ENCODE measurements at regions not wholly inside any gene's neighbourhood (a gene's known extent, or its start where the extent isn't known, plus 50 kb on each side); places are given as distances from the start of the nearest gene placed in this dataset.
A peak's percentile ranks its signal among the peaks of the same experiment; 100 is the strongest.

DNA sequence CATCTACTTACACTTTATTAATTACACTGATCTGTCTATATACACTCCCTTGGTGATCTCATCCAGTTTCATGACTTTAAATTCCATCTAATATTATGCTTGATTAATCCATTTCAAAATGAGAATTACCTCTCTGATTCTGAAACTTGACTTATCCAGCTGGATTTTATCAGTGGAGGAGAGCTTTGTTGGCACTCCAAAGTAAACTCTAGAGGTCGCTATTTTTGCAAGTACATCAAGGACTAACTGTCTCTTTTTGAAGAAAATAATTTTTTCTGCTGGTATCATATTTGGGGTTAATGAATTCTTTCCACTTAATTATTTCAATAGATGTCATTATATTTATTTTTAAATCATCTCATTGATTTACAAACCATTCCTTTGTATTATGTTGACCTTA lies 630.3 kb upstream of the MAN1A1 start:
- Histone ChIP-seq H2AFZ (ENCODE audit: control insufficient read depth, low read length) (no peak overlapping the region), H3K4me2 (ENCODE audit: control insufficient read depth, extremely low read depth, insufficient read depth, low read depth, low read length) (no peak overlapping the region), H3K27me3 (ENCODE audit: control insufficient read depth, extremely low read depth, insufficient read depth, low read length) (no peaks in the 10 kb centered on the region), H3K4me1 (ENCODE audit: control insufficient read depth, extremely low read depth, insufficient read depth, low read length) (no peaks in the 10 kb centered on the region), H4K20me1 (ENCODE audit: control insufficient read depth, extremely low read depth, insufficient read depth, low read length) (no peaks in the 10 kb centered on the region), H3K9ac (ENCODE audit: control insufficient read depth, extremely low read depth, insufficient read depth, low read length) (no peak overlapping the region), H3K27ac (ENCODE audit: control insufficient read depth, insufficient read depth, low read length) (no peak overlapping the region), H3K9me3 (ENCODE audit: control insufficient read depth, low read depth, low read length) (no peaks in the 10 kb centered on the region), H3K9me1 (ENCODE audit: control insufficient read depth, extremely low read depth, insufficient read depth, low read length) (no peaks in the 10 kb centered on the region), H3K79me2 (ENCODE audit: control insufficient read depth, insufficient read depth, low read length) (no peaks in the 10 kb centered on the region), H3K36me3 (ENCODE audit: control insufficient read depth in 2 of 2, extremely low read depth in 1 of 2, insufficient read depth in 2 of 2, low read length in 2 of 2) (no peaks in the 10 kb centered on the region), H3K4me3 (ENCODE audit: control insufficient read depth in 2 of 3, extremely low read depth in 1 of 3, insufficient read depth in 2 of 3, low read depth in 1 of 3, low read length in 3 of 3) (no peak overlapping the region)
- FAIRE-seq (no peak), DNase-seq (ENCODE audit: low read depth, low spot score) (no peak)
- TF ChIP-seq, protein P1, sequence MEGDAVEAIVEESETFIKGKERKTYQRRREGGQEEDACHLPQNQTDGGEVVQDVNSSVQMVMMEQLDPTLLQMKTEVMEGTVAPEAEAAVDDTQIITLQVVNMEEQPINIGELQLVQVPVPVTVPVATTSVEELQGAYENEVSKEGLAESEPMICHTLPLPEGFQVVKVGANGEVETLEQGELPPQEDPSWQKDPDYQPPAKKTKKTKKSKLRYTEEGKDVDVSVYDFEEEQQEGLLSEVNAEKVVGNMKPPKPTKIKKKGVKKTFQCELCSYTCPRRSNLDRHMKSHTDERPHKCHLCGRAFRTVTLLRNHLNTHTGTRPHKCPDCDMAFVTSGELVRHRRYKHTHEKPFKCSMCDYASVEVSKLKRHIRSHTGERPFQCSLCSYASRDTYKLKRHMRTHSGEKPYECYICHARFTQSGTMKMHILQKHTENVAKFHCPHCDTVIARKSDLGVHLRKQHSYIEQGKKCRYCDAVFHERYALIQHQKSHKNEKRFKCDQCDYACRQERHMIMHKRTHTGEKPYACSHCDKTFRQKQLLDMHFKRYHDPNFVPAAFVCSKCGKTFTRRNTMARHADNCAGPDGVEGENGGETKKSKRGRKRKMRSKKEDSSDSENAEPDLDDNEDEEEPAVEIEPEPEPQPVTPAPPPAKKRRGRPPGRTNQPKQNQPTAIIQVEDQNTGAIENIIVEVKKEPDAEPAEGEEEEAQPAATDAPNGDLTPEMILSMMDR (optimal IDR thresholded peaks at IDR 0.05 in 1 of 3, IDR thresholded peaks at IDR 0.05 in 1 of 3, conservative IDR thresholded peaks at IDR 0.05 in 1 of 3; ENCODE audit: extremely low read depth in 1 of 3, insufficient read depth in 2 of 3, low read length in 3 of 3): peak in 2 of 3 experiments; percentile 29 to 61
- no peak for TF ChIP-seq EZH2 (IDR thresholded peaks at IDR 0.05; ENCODE audit: low read length)
- dilution Hi-C loops (cut with MboI; ENCODE audit: extremely low pct_ligation_motif_present, low sequenced_read_pairs): no loop called here

DNA sequence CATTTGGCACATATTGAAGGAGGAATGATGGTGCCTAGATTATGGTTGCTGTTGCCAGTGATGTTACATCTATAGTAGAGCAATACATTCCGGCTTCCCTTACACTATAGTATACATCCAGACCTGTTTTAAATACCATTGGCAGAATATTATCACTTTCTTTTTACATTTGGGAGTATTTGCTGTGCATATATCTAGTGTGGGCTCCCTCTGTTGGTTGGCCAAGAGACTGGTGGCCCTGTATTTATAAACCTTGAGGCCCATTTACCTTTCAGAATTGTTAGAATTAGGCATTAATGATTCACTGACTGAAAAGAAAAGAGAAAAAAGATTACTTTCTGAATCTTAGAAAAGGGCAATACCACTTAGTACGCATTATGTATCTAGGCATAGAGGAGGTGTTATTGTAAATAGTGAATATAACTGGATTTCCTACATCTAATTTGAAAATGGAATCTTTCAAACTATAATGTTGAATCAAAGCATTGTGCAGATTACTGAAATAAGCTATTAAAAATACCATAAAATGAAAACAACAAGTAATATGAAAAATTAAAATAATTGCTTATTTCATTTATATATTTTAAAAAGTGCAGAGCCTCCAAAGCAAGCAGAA lies 628.8 kb upstream of the MAN1A1 start:
- DNase-seq (ENCODE audit: low read depth, low spot score): no peak
- dilution Hi-C loops (cut with MboI; ENCODE audit: extremely low pct_ligation_motif_present, low sequenced_read_pairs): no loop called here
- Histone ChIP-seq H3K9me1 (ENCODE audit: control insufficient read depth, extremely low read depth, insufficient read depth, low read length) (no peaks in the 10 kb centered on the region), H3K9me3 (ENCODE audit: control insufficient read depth, low read depth, low read length) (no peaks in the 10 kb centered on the region), H3K79me2 (ENCODE audit: control insufficient read depth, insufficient read depth, low read length) (no peaks in the 10 kb centered on the region), H4K20me1 (ENCODE audit: control insufficient read depth, extremely low read depth, insufficient read depth, low read length) (no peaks in the 10 kb centered on the region), H2AFZ (ENCODE audit: control insufficient read depth, low read length) (no peak overlapping the region), H3K9ac (ENCODE audit: control insufficient read depth, extremely low read depth, insufficient read depth, low read length) (no peak overlapping the region), H3K4me1 (ENCODE audit: control insufficient read depth, extremely low read depth, insufficient read depth, low read length) (no peaks in the 10 kb centered on the region), H3K27ac (ENCODE audit: control insufficient read depth, insufficient read depth, low read length) (no peak overlapping the region), H3K36me3 (ENCODE audit: control insufficient read depth in 2 of 2, extremely low read depth in 1 of 2, insufficient read depth in 2 of 2, low read length in 2 of 2) (no peaks in the 10 kb centered on the region), H3K4me3 (ENCODE audit: control insufficient read depth in 2 of 3, extremely low read depth in 1 of 3, insufficient read depth in 2 of 3, low read depth in 1 of 3, low read length in 3 of 3) (no peak overlapping the region), H3K4me2 (ENCODE audit: control insufficient read depth, extremely low read depth, insufficient read depth, low read depth, low read length) (no peak overlapping the region), H3K27me3 (ENCODE audit: control insufficient read depth, extremely low read depth, insufficient read depth, low read length) (no peaks in the 10 kb centered on the region)
- no peak for FAIRE-seq
- TF ChIP-seq EZH2 (IDR thresholded peaks at IDR 0.05; ENCODE audit: low read length): no peak
- TF ChIP-seq, protein P1 (optimal IDR thresholded peaks at IDR 0.05 in 1 of 3, IDR thresholded peaks at IDR 0.05 in 1 of 3, conservative IDR thresholded peaks at IDR 0.05 in 1 of 3; ENCODE audit: extremely low read depth in 1 of 3, insufficient read depth in 2 of 3, low read length in 3 of 3): peak; percentile 34 to 62 (median 59)

Measured in keratinocyte (primary cell).